ENCODE measurements at regions not wholly inside any gene's neighbourhood (a gene's known extent, or its start where the extent isn't known, plus 50 kb on each side); places are given as distances from the start of the nearest gene placed in this dataset.

DNA sequence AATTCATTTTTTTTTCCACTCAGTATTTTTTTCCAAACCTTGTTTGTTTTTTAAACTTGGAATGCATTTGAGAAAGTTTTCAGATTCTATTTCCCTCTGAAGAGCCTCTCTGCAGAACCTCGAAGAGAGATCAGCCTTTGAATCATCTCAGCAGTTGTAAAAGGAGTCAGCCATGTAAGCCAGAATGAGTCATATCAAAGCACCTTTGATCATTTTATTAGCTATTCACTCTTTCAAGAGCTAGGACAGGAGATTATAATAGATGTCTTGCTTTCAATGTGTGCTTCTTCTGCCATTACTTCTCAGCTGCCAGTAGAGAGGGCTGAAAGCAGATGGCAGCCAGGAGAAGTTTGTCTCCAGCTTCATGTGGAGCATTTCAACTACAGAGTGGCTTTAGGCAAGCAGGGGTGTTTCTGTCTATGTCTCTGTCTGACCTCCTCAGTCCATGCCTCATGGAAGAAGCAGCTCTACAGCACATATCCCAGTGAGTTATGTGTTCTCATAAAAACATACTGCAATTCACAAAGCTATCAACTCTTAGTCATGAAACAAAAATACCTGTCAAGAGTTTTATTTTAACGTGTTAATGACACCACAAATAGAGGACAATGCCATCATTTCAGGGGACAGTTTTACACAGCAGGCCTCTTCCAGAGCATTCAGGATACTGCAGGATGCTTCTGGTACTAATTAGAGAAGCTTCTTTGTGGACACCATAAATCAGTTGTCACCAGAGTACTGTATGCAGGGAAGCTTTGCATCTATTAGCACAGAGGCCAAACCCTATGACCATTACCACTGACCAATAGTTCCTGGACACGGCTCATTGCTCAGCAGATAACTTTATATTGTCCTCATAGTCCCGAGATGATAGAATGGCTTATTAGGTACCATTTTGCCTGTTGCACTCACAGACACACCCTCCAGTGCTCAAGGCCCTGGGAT lies 94.3 kb downstream of the NHLRC3 start:
- no peaks in the 10 kb centered on the region for H3K36me3 Mint-ChIP-seq (ENCODE audit: low read depth)
- intact Hi-C loops (cut with micrococcal nuclease) = loop anchor here (5.0 kb wide), 1 partner anchor 35 kb away; no protein-coding TSS in a partner anchor
- no peak for DNase-seq (ENCODE audit: low spot score)
- H3K27ac Mint-ChIP-seq = no peak overlapping the region
- H3K4me3 Mint-ChIP-seq = no peak overlapping the region
- H3K4me1 Mint-ChIP-seq (ENCODE audit: low read depth) = no peaks in the 10 kb centered on the region
- H3K27me3 Mint-ChIP-seq (ENCODE audit: insufficient read depth) = peaks cover 2% of the 10 kb centered on the region
- H3K9me3 Mint-ChIP-seq = no peaks in the 10 kb centered on the region

DNA sequence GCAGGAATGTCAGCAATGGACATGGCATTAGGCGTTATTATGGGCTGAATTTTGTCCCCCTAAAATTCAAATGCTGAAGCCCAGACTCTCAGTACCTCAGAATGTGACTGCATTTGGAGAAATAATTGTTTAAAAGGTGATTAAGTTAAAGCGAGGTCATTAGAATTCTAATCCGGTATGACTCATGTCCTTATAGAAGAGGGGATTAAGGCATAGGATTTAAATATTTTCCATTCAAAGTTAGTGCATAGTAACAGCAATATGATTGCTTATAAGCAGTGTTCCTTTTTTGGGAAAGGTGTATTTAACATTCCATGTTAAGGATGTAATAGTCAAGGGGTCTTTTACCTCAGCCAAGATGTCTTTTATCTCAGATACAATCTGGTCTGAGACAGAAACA lies 95.5 kb downstream of the NHLRC3 start:
- Mint-ChIP-seq H3K9me3 (no peaks in the 10 kb centered on the region), H3K27ac (no peak overlapping the region), H3K27me3 (ENCODE audit: insufficient read depth) (peaks cover 2% of the 10 kb centered on the region), H3K4me1 (ENCODE audit: low read depth) (no peaks in the 10 kb centered on the region), H3K36me3 (ENCODE audit: low read depth) (no peaks in the 10 kb centered on the region), H3K4me3 (no peak overlapping the region)
- intact Hi-C loops (cut with micrococcal nuclease) = loop anchor here (5.0 kb wide), 1 partner anchor 36 kb away; no protein-coding TSS in a partner anchor
- no peak for DNase-seq (ENCODE audit: low spot score)

DNA sequence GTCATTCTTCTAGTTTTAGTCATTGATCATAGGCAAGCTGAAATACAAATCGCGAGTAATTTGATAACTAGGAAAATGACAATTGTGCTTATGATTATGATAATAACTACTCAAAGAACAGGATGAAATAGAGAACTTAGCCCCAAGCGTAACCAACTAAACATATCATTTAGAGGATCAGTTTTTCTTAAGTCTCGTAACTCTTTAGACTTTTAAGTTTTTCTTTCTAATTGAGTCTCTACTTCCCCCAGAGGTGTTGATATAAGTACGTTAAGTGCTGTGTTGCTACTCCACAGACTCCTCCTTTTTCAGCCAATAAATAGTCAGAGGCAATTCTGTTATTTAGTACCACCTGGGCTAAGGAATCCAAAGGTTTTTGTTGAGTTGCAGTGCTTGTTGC lies 96.3 kb downstream of the NHLRC3 start:
- Mint-ChIP-seq H3K9me3 (no peaks in the 10 kb centered on the region), H3K27ac (no peak overlapping the region), H3K4me3 (no peak overlapping the region), H3K36me3 (ENCODE audit: low read depth) (no peaks in the 10 kb centered on the region), H3K4me1 (ENCODE audit: low read depth) (no peaks in the 10 kb centered on the region), H3K27me3 (ENCODE audit: insufficient read depth) (no peaks in the 10 kb centered on the region)
- no peak for DNase-seq (ENCODE audit: low spot score)
- intact Hi-C loops (cut with micrococcal nuclease) = loop anchor here (5.0 kb wide), 1 partner anchor 37 kb away; no protein-coding TSS in a partner anchor

- intact Hi-C loops (cut with micrococcal nuclease) = loop anchor here (2.0 kb wide), 1 partner anchor 468 kb away; no protein-coding TSS in a partner anchor
- no peaks in the 10 kb centered on the region for H3K36me3 Mint-ChIP-seq (ENCODE audit: low read depth)
- no peak overlapping the region for H3K4me3 Mint-ChIP-seq
- H3K4me1 Mint-ChIP-seq (ENCODE audit: low read depth) = peaks cover 18% of the 10 kb centered on the region
- no peak overlapping the region for H3K27ac Mint-ChIP-seq
- H3K27me3 Mint-ChIP-seq (ENCODE audit: insufficient read depth) = peaks cover 16% of the 10 kb centered on the region
- H3K9me3 Mint-ChIP-seq = no peaks in the 10 kb centered on the region
- DNase-seq (ENCODE audit: low spot score) = no peak
These were observed 106.1 kb downstream of the NHLRC3 start for GRCh38 chr13:39144391-39144790.

DNA sequence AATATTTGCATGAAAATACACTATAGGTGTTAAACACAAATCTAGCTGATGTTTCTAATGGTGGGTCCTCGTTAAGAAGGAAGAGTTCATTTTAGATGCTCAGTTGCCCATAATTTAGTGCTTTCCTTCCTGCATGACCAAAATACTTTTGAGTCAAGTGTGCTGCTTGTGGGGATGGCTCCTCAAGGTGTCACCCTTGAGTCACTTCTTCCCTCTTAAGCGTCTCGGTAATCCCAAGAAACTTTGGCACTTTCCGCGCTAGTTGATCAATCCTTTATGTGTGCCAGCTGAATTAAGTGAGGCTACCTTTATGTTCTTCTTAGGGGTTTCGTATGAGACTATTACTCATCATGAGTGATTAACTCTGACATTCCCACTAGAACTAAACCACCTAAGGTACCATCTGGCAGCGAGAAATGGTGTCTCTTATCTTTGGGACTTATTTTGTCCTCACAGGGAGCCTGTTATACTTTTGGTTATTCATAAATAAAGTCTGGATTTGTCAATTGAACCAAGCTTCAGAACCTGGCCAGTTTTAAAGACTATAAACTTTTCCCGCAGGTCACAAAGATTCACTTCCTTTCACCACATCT lies 106.8 kb downstream of the NHLRC3 start:
- intact Hi-C loops (cut with micrococcal nuclease) = loop anchor here (1.0 to 5.0 kb wide), 5 partner anchors 48 to 531 kb away; no protein-coding TSS in a partner anchor
- Mint-ChIP-seq H3K27me3 (ENCODE audit: insufficient read depth) (peaks cover 16% of the 10 kb centered on the region), H3K9me3 (no peaks in the 10 kb centered on the region), H3K4me1 (ENCODE audit: low read depth) (peaks cover 18% of the 10 kb centered on the region), H3K36me3 (ENCODE audit: low read depth) (no peaks in the 10 kb centered on the region), H3K4me3 (no peak overlapping the region), H3K27ac (no peak overlapping the region)
- peak; percentile 3 for DNase-seq (ENCODE audit: low spot score)

DNA sequence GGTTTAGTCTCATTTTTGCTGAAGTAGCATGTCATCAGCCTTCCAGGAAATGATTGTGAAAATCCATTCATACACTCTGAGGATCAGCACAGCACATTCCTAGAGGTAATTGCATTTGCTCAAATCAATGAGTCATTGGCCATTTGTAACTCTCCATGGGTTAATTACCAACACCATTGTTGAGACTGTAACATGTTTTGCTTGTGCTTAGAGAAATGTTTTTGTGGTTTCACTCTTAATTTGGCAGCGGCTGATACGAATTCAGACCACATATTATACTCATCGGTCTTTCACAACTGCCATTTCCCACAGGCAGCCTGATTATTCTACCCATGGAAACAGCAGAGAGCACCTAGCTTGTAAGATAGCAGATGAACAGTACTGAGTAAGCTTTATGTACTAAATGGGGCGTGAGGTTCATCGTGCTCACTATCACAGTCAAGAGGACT lies 110.3 kb downstream of the NHLRC3 start:
- peaks cover 18% of the 10 kb centered on the region for H3K4me1 Mint-ChIP-seq (ENCODE audit: low read depth)
- no peaks in the 10 kb centered on the region for H3K9me3 Mint-ChIP-seq
- peaks cover 10% of the 10 kb centered on the region for H3K27me3 Mint-ChIP-seq (ENCODE audit: insufficient read depth)
- no peak overlapping the region for H3K4me3 Mint-ChIP-seq
- peak overlapping the region; percentile 54 for H3K27ac Mint-ChIP-seq
- intact Hi-C loops (cut with micrococcal nuclease) = loop anchor here (1.0 to 5.0 kb wide), 3 partner anchors 49 to 96 kb away; no protein-coding TSS in a partner anchor
- H3K36me3 Mint-ChIP-seq (ENCODE audit: low read depth) = no peaks in the 10 kb centered on the region
- no peak for DNase-seq (ENCODE audit: low spot score)

DNA sequence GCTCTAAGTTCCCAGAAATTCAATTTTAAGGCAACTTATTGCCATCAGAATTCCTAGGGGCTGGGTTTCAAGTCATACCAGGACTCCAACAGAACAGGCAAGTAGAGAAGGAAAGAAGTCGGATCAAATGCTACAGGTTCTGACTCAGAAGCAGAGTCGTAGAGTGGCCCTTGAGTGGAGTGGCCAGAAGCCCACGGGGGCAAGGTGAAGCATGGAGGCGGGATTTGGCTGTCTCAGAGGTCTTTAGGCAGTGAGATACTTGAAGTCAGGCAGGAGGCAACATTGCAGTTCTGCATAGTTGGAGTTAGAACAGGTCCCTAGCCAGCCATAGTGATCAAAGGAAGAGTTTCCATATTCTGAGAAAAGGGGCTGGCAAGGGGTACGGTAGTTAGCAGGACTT lies 111.6 kb downstream of the NHLRC3 start:
- Mint-ChIP-seq H3K4me1 (ENCODE audit: low read depth) (peaks cover 18% of the 10 kb centered on the region), H3K9me3 (no peaks in the 10 kb centered on the region), H3K27ac (no peak overlapping the region), H3K27me3 (ENCODE audit: insufficient read depth) (peaks cover 7% of the 10 kb centered on the region), H3K36me3 (ENCODE audit: low read depth) (no peaks in the 10 kb centered on the region), H3K4me3 (no peak overlapping the region)
- intact Hi-C loops (cut with micrococcal nuclease) = loop anchor here (5.0 kb wide), 2 partner anchors 53 to 98 kb away; no protein-coding TSS in a partner anchor
- DNase-seq (ENCODE audit: low spot score) = no peak

- intact Hi-C loops (cut with micrococcal nuclease) = no loop called here
- no peaks in the 10 kb centered on the region for H3K4me1 Mint-ChIP-seq (ENCODE audit: low read depth)
- no peaks in the 10 kb centered on the region for H3K36me3 Mint-ChIP-seq (ENCODE audit: low read depth)
- H3K27ac Mint-ChIP-seq = no peak overlapping the region
- peaks cover 15% of the 10 kb centered on the region for H3K27me3 Mint-ChIP-seq (ENCODE audit: insufficient read depth)
- H3K4me3 Mint-ChIP-seq = no peak overlapping the region
- no peaks in the 10 kb centered on the region for H3K9me3 Mint-ChIP-seq
- DNase-seq (ENCODE audit: low spot score) = no peak
These were observed 115.8 kb downstream of the NHLRC3 start for GRCh38 chr13:39154041-39154440.

DNA sequence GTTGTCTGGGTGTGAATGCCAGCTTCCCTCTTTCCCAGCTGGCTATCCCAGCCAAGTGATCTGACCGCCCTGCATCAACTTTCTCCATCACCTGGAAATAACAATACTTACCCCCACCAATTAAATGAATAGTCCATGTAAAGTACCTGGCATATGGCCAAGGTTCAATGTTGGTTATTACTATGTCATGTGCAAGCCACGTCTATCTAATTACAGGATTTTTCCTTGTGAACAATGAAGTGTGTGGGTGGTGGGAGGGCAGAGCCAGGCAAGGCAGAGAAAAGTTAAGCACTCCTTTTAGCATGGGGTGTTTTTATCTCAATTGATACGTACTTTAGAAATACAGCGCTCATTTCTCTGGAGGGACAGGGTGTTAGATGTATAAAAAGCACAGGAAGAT lies 121.1 kb downstream of the NHLRC3 start:
- peaks cover 8% of the 10 kb centered on the region for H3K27me3 Mint-ChIP-seq (ENCODE audit: insufficient read depth)
- no peaks in the 10 kb centered on the region for H3K36me3 Mint-ChIP-seq (ENCODE audit: low read depth)
- H3K27ac Mint-ChIP-seq = no peak overlapping the region
- H3K4me1 Mint-ChIP-seq (ENCODE audit: low read depth) = no peaks in the 10 kb centered on the region
- H3K4me3 Mint-ChIP-seq = no peak overlapping the region
- intact Hi-C loops (cut with micrococcal nuclease) = no loop called here
- no peak for DNase-seq (ENCODE audit: low spot score)
- H3K9me3 Mint-ChIP-seq = no peaks in the 10 kb centered on the region

- Mint-ChIP-seq H3K9me3 (no peaks in the 10 kb centered on the region), H3K27me3 (ENCODE audit: insufficient read depth) (peaks cover 8% of the 10 kb centered on the region), H3K27ac (no peak overlapping the region), H3K36me3 (ENCODE audit: low read depth) (no peaks in the 10 kb centered on the region), H3K4me1 (ENCODE audit: low read depth) (no peaks in the 10 kb centered on the region), H3K4me3 (no peak overlapping the region)
- intact Hi-C loops (cut with micrococcal nuclease) = no loop called here
- DNase-seq (ENCODE audit: low spot score) = no peak
These were observed 121.7 kb downstream of the NHLRC3 start for GRCh38 chr13:39159846-39160370.

DNA sequence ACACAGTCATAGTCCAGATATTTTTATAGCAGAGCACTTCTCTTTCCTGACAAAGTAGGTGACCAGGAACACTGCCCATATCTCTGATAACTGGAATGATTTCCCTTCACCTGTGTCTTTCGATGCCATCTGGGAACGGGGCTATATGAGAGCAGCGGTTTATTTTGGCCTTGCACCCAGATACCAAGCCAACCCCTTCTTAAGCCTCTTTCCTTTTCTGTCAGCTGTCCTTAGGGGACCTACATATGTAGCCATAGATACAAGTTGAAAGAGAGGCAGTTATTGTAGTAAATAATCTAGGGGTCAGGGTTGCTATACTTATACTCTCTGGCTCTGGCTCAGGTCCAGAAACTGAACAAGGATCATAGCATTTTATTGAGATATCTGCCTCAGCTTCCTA lies 128.8 kb downstream of the NHLRC3 start:
- Mint-ChIP-seq H3K27ac (no peak overlapping the region), H3K4me3 (no peak overlapping the region), H3K9me3 (no peaks in the 10 kb centered on the region), H3K36me3 (ENCODE audit: low read depth) (no peaks in the 10 kb centered on the region), H3K4me1 (ENCODE audit: low read depth) (no peaks in the 10 kb centered on the region), H3K27me3 (ENCODE audit: insufficient read depth) (no peaks in the 10 kb centered on the region)
- intact Hi-C loops (cut with micrococcal nuclease) = no loop called here
- DNase-seq (ENCODE audit: low spot score) = no peak

GRCh38 chr13:39170711-39171110 lies 132.5 kb downstream of the NHLRC3 start:
- H3K9me3 Mint-ChIP-seq = no peaks in the 10 kb centered on the region
- DNase-seq (ENCODE audit: low spot score) = no peak
- no peaks in the 10 kb centered on the region for H3K27me3 Mint-ChIP-seq (ENCODE audit: insufficient read depth)
- H3K36me3 Mint-ChIP-seq (ENCODE audit: low read depth) = no peaks in the 10 kb centered on the region
- H3K4me3 Mint-ChIP-seq = no peak overlapping the region
- intact Hi-C loops (cut with micrococcal nuclease) = no loop called here
- no peak overlapping the region for H3K27ac Mint-ChIP-seq
- H3K4me1 Mint-ChIP-seq (ENCODE audit: low read depth) = no peaks in the 10 kb centered on the region

GRCh38 chr13:39185326-39185725 lies 147.1 kb downstream of the NHLRC3 start:
- no peak overlapping the region for H3K27ac Mint-ChIP-seq
- no peaks in the 10 kb centered on the region for H3K4me1 Mint-ChIP-seq (ENCODE audit: low read depth)
- no peaks in the 10 kb centered on the region for H3K9me3 Mint-ChIP-seq
- H3K36me3 Mint-ChIP-seq (ENCODE audit: low read depth) = no peaks in the 10 kb centered on the region
- no peak for DNase-seq (ENCODE audit: low spot score)
- intact Hi-C loops (cut with micrococcal nuclease) = no loop called here
- H3K27me3 Mint-ChIP-seq (ENCODE audit: insufficient read depth) = peaks cover 14% of the 10 kb centered on the region
- no peak overlapping the region for H3K4me3 Mint-ChIP-seq
